ENCODE measurements at regions not wholly inside any gene's neighbourhood (a gene's known extent, or its start where the extent isn't known, plus 50 kb on each side); places are given as distances from the start of the nearest gene placed in this dataset.

GRCh38 chr1:55284856-55285255, 69.7 kb upstream of the USP24 start:
- no peak overlapping the region for H2AFZ ChIP-seq (ENCODE audit: low read length)
- H3K23ac ChIP-seq (ENCODE audit: insufficient read length, low read depth, low read length) = no peak overlapping the region
- no peak overlapping the region for H3K56ac ChIP-seq (ENCODE audit: insufficient read length, low read depth, low read length)
- no CpG with 5 or more reads among the region's 4 CpGs for WGBS (ENCODE audit: extremely low coverage, insufficient read length, low lambda C conversion rate)
- H3K14ac ChIP-seq (ENCODE audit: insufficient read depth, low read length) = no peak overlapping the region
- no peak overlapping the region for H2BK120ac ChIP-seq (ENCODE audit: low read depth, low read length, poor library complexity, severe bottlenecking)
- H2AK5ac ChIP-seq (ENCODE audit: insufficient read length, low read length) = no peak overlapping the region
- Mint-ChIP-seq H3K27ac (no peak overlapping the region), H3K36me3 (ENCODE audit: insufficient read depth in 1 of 3, low read depth in 3 of 3) (no peaks in the 10 kb centered on the region), H3K27me3 (ENCODE audit: low read depth) (peaks cover 3% of the 10 kb centered on the region), H3K4me3 (no peak overlapping the region), H3K4me1 (peaks cover 18 to 20% of the 10 kb centered on the region in 2 experiments; a peak in 3 of 4 replicates), H3K9me3 (no peaks in the 10 kb centered on the region)
- H3K4me2 ChIP-seq (ENCODE audit: insufficient read depth, insufficient read length, low read length) = no peak overlapping the region
- H3K79me2 ChIP-seq (ENCODE audit: insufficient read depth, low read length) = no peaks in the 10 kb centered on the region
- H4K8ac ChIP-seq (replicated peaks; ENCODE audit: insufficient read length, low read depth, low read length) = no peak overlapping the region
- H2BK5ac ChIP-seq (ENCODE audit: insufficient read length, low read length) = no peak overlapping the region
- no peaks in the 10 kb centered on the region for H3K4me1 ChIP-seq (ENCODE audit: insufficient read depth, low read length)
- no peaks in the 10 kb centered on the region for H4K20me1 ChIP-seq (ENCODE audit: control insufficient read depth, insufficient read depth, insufficient read length)
- TF ChIP-seq CTCF (conservative IDR thresholded peaks at IDR 0.05) = peak; percentile 78
- no peaks in the 10 kb centered on the region for H3K27me3 ChIP-seq (ENCODE audit: insufficient read depth, low read length)
- no peak overlapping the region for H2BK20ac ChIP-seq (ENCODE audit: low read depth, low read length, poor library complexity, severe bottlenecking)
- no peak overlapping the region for H3K9ac ChIP-seq (ENCODE audit: extremely low read depth, insufficient read length, low read length)
- no peak overlapping the region for H3T11ph ChIP-seq (ENCODE audit: low read length)
- no peaks in the 10 kb centered on the region for H3K79me1 ChIP-seq (ENCODE audit: insufficient read depth, low read depth, low read length, poor library complexity, severe bottlenecking)
- no peak for DNase-seq
- no peaks in the 10 kb centered on the region for H3K23me2 ChIP-seq (ENCODE audit: insufficient read length, low read depth, low read length, poor library complexity, severe bottlenecking)
- H3K4ac ChIP-seq (ENCODE audit: low read depth, low read length) = no peak overlapping the region
- no peak overlapping the region for H2BK12ac ChIP-seq (ENCODE audit: insufficient read length, low read depth, low read length)
- no peak overlapping the region for H4K91ac ChIP-seq (ENCODE audit: insufficient read length, low read depth, low read length)
- no peak overlapping the region for H3K27ac ChIP-seq (ENCODE audit: insufficient read length, low read depth, low read length)
- no peak overlapping the region for H2BK15ac ChIP-seq (ENCODE audit: low read depth, low read length)
- no peaks in the 10 kb centered on the region for H3K9me3 ChIP-seq (ENCODE audit: control insufficient read depth, low read depth, low read length)
- H3K18ac ChIP-seq (ENCODE audit: insufficient read length, low read depth, low read length) = no peak overlapping the region
- no peak overlapping the region for H4K5ac ChIP-seq (ENCODE audit: insufficient read length, low read depth, low read length)

All from H9 (cell line).